GM21529 (cell line): ENCODE measurements at regions not wholly inside any gene's neighbourhood (a gene's known extent, or its start where the extent isn't known, plus 50 kb on each side); places are given as distances from the start of the nearest gene placed in this dataset.

Source experiments
- ATAC-seq: cut with Tn5 transposase; IDR thresholded peaks from one replicate; pipeline ENCODE4 v1.9.1; 2021; ENCODE audit not compliant: unreplicated experiment

DNA sequence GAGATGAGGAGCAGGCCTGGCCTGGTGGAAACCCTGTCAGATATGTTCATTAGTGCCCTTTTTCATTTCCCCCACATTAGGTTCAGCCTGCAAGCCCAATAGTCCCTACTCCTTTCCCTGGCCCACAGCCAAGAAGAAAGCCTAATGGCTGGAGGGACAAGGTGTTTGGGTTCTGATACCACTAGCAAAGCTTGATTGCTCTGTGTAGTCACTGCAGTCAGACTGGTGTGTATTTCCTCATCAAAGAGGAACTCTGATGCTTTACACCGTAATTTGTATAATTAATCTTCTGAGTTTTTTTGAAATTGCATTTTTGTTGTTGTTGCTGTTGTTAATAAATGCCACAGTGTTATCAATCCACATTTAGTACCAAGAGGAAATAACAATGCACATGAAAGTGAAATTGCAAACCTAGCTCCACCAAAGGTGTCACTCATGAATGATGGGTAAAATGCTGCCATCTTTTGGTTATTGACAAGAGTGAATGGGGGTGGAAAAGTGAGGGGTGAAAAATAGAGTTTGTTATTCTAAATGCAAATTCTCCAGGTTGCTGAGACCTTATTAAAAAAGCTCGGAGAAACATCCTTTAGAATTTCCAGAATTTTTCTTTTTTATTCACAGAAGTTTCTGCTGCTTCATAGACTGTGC, 320.2 kb upstream of the POU3F2 start:
- ATAC-seq, result peak; percentile 73

DNA sequence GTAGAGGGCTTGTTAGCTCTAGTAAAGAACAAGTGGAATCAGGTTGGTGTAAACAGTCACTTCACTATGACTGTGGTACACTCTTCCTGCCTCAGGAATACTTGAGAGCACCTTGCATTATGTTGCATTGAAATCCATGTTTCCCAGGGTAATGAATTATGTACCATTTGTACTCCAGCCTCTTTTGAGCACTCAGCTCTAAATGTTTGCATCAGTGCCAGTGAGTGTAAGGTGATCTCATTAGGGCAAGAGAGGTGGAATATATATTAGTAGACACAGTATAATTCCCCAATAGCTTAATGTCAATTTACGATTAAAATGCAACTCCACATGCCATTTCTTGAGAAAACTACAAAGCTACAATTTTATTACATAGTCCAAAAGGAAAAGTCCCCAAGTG, 319.6 kb upstream of the POU3F2 start:
- no peak for ATAC-seq

DNA sequence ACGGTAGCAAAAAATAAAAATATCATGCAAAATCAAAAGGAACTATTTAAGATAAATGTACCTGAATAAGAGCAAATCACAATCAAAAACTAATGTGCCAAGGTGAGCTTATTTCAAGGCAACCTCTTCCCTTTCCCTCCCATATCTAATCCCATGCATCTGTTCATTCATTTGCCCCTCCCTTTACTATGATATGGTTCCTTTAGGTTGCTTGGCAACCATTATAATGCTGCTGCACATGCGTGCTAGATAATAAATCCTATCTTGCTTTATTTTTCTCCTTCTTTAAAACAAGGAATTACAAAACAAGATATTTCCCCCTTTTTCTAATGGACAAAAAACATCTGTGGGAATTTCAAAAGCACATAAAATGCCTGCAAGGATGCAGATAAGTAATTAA, 318.2 kb upstream of the POU3F2 start:
- ATAC-seq, result no peak

DNA sequence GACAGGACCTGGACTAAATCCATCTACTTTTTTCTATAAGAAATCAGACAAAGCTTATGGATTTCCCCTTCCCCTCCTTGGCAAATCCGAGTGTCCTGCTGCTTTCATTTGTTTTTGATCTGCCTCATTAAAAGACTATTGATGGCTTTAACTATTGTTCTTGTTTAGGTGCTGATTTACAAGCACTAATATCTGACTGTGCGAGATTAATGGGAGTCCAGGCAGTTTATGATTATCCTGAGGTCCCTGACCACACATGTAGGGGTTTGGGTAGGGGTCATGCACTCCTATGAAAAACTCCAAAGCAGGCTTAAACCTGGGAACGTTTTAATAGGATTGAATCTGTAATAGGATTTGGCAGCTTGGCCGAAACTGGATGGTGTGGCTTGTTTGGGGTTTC, 317.5 kb upstream of the POU3F2 start:
- no peak for ATAC-seq

DNA sequence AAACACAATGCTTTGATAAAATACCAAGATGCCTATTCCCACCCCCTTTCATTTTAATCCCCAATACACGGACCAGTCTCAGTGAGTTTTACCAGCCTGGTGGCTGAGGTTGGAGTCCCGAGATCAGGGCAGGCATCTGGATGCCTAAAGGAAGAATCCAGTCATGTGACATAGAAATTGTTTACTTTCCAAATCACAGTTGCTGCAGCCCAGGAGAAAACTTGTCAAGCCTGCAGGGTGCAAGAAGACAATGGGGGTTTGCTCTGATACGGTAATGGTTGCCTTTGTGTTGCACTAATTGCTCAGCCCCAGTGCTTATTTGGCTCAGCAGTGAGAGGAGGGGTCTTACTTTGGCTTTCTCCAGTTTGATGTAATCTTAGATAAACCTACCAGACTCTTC, 308.5 kb upstream of the POU3F2 start:
- no peak for ATAC-seq

DNA sequence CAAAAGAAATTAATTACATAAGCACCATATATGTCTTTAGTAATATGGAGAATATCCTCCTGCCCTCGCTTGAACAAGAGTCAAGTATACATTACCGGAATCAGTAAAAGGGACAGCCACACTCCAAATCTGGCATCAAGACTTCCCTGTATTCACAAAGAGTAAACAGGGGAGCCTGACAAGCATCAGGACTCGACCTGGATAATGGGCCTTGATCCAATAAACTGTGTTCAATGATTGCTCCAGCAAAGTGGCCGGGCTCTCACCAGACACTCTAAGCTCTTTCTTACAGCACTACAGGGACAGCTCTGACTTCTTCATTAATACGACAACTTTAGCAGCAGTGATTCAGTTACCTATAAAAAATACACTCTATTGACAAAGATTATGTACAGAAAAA, 307.9 kb upstream of the POU3F2 start:
- no peak for ATAC-seq

DNA sequence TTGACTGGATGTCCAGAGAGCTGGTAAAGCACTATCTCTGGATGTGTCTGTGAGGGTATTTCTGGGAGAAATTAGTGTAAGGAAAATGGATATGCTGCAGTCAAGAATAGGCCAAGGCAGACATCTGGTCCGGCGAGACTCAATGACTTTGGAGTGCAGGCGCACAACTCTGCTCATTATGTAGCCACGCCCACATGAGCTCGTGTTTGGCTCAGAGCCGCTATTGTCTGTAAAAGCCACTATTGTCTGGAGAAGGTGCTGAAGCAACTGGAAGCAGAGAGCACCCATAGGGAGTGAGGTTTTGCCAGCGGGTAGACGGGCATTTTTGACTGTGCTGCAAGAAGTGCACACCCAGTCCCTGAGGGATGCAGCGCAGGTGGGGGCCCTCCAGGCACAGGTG, 305.0 kb upstream of the POU3F2 start:
- no peak for ATAC-seq

DNA sequence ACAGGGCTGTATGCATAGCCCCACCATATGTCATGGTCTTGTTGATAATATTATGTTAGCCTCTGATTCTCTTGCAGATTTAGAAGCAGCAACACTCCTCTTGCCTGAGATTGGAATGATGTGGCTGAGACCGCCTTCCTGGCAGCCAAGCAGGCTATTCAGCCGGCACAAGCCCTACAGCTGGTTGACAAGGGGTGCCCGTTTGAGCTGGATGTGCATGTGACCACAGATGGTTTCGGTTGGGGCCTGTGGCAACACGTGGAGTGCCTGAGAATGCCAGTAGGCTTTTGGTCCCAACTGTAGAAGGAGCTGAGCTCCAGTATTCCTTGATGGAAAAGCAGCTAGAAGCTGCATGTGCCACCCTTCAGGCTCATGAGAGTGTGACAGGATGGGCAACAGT, 303.6 kb upstream of the POU3F2 start:
- ATAC-seq, result no peak

DNA sequence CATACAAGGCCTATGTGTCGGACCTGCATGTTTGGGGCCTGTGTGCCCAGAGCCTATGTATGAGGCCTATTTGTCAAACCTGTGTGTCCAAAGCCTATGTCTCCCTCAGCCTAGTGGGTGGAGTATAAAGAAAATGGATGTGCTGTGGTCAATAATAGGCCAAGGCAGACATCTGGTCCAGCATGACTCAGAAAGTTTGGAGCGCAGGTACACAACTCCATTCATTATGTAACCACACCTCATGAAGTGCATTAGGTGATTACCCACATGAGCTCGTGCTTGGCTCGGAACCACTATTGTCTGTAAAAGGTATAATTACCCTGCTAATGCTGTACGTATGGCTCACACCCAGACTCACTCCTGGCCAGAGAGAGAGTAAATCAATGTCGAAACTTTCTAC, 302.4 kb upstream of the POU3F2 start:
- ATAC-seq, result no peak

DNA sequence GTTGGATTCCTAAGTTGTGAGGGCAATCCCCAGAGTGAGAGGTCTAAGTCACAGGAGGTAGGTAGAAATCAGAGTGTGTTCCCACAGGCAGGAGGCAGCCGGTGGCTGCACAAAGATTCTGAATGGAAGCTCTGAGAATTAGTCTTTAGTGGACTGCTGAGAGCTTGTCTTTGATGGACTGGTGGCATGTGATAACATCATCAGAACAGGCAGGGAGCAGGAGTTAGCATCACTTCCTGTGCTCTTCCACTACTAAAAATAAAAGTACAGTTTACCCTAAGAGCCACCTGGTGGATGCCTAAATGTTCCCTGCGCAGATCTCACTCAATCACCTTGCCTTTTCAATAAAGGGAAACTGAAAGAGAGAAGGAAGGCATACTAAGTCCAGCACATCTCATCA, 294.6 kb upstream of the POU3F2 start:
- peak; percentile 66 for ATAC-seq

DNA sequence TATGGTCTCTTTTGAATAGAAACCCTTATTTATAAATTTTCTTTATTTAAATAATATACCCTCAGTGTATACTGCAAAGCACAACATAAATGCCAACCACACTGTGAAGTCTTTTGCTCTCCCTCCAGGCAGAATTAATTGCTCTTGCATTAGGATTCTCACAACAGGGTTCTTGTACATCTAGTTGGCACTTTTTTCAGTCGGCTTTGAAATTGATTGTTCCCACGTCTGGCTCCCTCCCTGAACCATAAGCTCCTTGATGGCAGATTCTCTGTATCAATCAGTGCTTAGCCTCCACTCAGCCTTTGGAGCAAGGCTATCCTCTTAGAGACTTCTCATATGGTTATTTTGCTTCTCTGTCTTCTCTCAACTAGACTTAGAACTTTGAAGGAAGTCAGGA, 288.0 kb upstream of the POU3F2 start:
- no peak for ATAC-seq

DNA sequence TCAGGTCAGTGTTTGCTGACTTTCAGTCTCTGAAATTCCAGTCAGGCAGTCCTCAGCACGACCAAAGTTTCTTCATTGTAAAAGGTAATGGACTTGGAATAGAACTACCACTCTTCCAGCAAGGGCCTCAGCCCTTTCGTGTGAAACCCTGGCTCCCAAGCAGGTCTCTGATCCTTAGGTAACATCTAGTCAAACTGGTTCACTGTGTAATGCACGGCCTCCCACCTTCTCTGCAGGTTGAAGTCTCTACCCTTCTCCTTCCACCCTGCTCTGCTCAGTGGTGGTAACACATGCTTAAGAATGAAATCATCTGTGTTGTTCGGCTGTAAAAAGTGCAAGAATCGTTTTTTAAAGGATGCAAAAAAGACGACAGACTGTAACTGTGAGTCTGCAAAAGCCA, 287.2 kb upstream of the POU3F2 start:
- ATAC-seq, result no peak

DNA sequence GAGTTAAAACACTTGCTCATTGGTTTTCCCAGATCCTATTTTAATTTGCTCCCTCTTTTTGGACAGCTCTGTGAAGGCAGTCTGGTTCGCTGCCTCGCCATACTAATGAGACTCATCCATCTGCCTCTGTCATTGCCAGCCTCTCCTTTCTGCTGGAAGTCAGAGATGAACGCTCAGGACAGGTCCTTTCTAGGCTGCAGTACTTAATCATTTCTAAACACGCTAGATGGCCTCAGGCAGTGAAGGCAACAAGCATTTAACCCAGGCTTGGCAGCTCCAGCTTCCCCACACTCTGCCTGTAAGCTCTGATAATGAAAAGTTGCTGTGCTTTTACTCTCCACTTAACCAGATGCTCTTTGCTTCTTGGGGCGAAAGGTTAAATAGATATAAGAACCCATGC, 286.7 kb upstream of the POU3F2 start:
- ATAC-seq, result no peak

DNA sequence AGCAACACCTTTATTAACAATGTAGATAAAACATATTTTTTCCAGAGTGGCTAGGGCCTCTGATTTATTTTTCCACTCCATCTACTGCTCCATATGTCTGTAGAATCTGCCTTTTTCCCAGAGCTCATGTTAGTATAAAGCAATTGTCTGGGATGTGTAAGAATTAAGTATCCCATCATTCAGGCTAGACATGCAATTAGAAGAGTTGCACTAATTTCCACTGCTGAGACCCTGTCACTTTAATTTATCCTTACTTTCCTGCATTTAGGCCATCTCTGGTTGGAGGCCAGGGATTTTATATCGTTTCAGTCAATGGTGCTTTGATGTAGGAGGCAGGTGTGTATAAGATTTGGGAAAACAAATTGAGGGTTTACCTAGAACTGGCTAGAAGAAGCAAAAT, 286.1 kb upstream of the POU3F2 start:
- no peak for ATAC-seq

DNA sequence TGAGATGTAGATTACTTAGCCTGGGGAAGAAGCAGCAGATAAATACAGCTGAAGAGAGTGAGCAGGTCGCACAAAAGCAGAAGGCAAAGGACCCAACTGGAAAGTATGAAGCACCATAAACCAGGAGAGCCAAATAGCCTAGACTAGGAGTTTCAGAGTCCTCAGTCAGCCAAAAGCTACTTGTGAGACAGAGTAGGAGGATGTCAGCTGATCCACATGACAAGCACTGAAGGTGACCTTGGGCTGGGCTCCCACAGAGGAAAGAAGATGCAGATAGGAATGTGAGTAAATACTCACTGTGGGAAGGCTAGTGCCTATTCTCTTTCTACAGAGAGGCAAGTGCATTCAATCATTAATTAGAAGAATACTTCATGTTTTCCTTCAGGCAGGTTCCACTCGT, 274.0 kb upstream of the POU3F2 start:
- no peak for ATAC-seq

DNA sequence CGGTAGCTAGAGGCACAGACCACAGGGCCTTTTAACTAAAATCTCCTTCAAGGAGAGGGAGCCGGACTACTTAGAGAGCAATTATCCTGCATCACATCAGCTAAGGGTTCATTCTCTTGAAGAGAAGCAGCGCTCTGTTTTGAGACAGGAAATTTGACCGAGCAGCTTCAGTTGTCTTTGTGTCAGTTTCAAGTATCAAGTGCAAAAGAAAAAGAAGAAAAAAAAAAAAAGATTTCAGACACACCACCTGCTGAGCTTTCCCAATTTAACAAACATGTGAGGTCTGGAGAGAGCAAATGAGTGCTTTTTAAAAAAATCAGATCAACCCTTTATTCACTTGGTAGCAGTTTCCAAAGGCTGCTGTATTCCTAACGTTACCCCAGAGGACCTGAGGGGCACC, 273.5 kb upstream of the POU3F2 start:
- no peak for ATAC-seq

DNA sequence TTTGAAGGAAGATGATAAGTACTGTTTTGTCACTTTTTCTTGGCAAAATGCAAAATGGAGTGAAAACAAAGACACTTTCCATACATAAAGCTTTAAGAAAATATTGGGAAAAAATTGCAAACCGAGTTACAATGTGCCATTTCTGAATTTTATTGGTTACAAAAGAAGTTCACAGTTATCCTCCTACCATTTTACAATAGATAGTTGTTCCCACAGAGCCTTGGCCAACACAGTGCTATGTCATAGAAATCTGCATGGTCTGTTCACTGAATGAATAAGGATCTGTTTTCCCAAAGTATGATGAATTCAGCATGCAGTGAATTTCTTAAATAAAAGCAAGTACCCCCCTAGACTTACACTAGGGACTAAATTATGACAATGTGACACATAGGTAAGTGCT, 268.2 kb upstream of the POU3F2 start:
- ATAC-seq, result no peak

DNA sequence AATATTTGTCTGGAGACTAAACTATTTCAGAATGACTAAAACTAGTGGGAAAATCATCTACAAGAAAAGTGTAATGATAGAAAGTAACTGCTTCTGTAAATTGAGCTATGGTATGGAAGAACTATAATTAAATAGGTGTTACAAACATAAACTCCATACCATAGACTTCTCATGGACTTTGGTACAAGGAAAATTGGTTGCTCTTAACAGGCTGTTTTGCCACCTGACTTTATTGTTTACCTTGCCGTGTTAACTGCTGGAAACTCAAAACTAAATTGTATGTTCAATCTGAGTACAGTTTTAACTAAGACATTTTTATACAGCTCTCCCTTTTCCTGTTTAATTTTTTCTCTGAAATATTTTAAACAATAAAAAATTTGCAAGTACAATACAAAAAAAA, 261.8 kb upstream of the POU3F2 start:
- ATAC-seq, result no peak

DNA sequence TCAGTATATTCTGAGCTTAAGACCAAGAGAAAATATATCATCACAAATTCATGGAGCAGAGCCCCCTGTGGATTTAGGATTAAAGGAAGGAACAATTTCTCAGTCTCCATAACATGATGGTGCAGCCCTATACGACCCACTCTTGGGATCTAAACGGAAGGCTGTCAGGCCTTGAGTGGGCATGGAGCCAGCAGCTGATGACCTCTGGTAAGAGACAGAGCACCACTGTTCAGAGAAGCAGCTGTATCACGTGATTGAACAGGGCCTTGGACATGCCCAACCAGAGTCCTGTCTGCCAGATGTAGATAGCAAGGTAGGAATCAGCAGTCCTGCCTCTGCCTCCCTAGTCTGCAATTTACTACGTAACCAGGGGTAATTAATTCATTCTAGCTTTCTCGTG, 259.4 kb upstream of the POU3F2 start:
- ATAC-seq, result no peak

DNA sequence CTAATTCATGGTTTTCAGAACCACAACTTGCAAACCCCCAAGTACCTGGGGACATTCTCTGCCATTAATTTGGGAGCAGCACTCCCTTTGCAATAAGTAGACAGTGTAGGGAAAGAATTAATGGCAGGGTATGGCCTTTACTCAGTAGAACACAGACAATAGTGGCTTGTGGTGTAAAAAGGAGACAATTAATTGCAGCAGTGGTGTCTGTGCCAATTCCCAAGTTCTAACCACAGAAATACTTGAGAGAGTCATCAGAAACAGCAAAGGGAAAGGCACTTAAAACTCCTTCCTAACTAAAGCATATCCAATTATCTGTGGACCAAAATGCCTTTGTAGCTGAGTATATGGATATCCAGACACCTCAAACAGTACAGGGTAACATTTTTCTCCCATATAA, 257.6 kb upstream of the POU3F2 start:
- no peak for ATAC-seq

DNA sequence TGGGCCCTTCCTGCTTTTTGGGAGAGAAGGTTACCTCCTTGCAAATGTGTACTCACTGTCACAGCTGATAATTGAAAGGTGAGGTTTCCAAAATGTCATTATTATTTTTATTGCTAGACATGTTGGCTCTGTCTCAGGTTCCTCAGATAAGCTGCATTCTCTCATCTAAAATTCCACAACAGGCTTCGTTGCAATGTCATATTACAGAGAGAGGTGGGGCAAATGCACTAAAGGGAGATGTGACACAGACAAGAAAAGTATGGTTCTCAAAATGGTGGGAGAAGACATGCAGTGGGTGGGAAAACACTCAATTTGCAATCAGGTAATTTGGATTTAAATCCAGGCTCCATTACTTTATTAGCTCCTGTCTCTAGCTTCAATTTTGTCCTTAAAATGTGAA, 256.4 kb upstream of the POU3F2 start:
- ATAC-seq, result no peak

DNA sequence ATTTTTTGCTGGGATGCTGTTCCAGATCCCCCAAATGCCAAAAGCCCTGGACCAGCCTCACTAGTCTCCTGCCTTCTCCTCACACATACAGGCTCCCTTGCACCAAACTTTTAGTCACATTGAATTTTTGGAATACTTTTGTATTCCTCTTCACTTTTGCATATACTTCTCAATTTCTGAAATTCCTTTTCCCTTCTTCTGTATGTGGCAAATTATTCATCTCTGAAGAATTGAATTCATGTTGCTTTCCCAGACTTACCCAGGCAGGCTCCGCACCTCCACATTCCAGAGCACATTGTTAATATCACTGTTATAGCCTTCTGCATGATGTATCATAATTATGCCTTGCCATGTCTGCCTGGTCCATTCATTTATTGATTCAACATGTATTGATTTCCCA, 255.3 kb upstream of the POU3F2 start:
- no peak for ATAC-seq

DNA sequence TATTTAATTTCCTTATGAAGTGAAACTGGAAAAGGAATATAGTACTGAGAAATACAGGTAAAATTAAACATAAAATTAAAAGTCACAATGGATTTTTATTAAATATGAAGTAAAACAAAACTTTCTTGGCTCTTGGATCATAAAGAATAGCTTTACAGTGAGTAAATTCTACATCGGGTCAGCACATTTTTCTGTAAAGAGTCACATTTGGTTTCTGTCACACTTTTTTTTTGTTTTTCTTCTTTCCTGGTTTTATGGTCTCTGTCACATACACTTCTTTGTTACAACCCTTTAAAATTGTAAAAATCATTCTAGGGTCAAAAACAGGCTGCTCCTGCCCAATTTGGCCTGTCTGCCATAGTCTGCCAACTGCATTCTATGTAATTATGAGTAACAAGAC, 254.4 kb upstream of the POU3F2 start:
- ATAC-seq, result no peak

DNA sequence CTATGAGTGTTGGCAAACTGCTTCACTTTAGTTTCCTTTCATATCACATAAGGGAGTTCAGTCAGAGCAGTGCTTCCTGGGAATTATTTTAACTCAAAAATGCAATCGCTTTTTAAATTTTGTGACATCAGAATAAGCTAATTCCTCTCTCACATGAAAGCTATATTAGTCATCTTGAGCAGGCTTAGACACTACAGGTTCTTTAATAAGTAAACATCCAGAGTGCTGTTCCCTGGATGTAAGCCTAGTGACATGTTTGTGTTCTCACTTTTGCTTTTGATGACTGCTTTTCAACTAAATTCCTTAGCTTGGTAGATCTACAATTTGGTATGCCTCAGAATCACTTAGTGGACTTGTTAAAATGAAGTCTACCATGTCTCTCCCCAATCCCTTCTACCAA, 252.7 kb upstream of the POU3F2 start:
- no peak for ATAC-seq
